Mesenteric fat pad (tissue), 1 donor: ENCODE measurements at regions not wholly inside any gene's neighbourhood (a gene's known extent, or its start where the extent isn't known, plus 50 kb on each side); places are given as distances from the start of the nearest gene placed in this dataset.

Experiments used
- DNase-seq: peaks from one replicate; pipeline ENCODE4 v3.0.0-alpha.2; 2020; ENCODE audit warnings: low spot score
- donor health status: DM: yes; HTN: yes; CAD: no.

GRCh38 chr21:16347223-16347622 is 617.4 kb downstream of the USP25 start:
- no peak for DNase-seq

GRCh38 chr21:16353764-16354163 is 624.0 kb downstream of the USP25 start:
- DNase-seq, result no peak

- DNase-seq, result no peak
These were observed 628.2 kb downstream of the USP25 start for GRCh38 chr21:16357994-16358393.

- no peak for DNase-seq
These were observed 629.0 kb downstream of the USP25 start for GRCh38 chr21:16358784-16359183.

- no peak for DNase-seq
These were observed 633.3 kb downstream of the USP25 start for GRCh38 chr21:16363100-16363499.

GRCh38 chr21:16363518-16363917 is 633.7 kb downstream of the USP25 start:
- no peak for DNase-seq

- no peak for DNase-seq
These were observed 636.4 kb downstream of the USP25 start for GRCh38 chr21:16366207-16366606.

- DNase-seq, result no peak
These were observed 637.3 kb downstream of the USP25 start for GRCh38 chr21:16367079-16367478.

GRCh38 chr21:16370186-16370585 is 640.4 kb downstream of the USP25 start:
- DNase-seq, result no peak

GRCh38 chr21:16372586-16372985 is 642.8 kb downstream of the USP25 start:
- no peak for DNase-seq

GRCh38 chr21:16376673-16377072 is 646.9 kb downstream of the USP25 start:
- DNase-seq, result no peak

- no peak for DNase-seq
These were observed 647.4 kb downstream of the USP25 start for GRCh38 chr21:16377120-16377658.

GRCh38 chr21:16377857-16378256 is 648.1 kb downstream of the USP25 start:
- DNase-seq, result no peak

- no peak for DNase-seq
These were observed 648.7 kb downstream of the USP25 start for GRCh38 chr21:16378525-16378924.

GRCh38 chr21:16388291-16388690 is 658.5 kb downstream of the USP25 start:
- no peak for DNase-seq

- DNase-seq, result no peak
These were observed 659.3 kb downstream of the USP25 start for GRCh38 chr21:16388911-16389560.

- no peak for DNase-seq
These were observed 659.9 kb downstream of the USP25 start for GRCh38 chr21:16389643-16390042.

GRCh38 chr21:16395285-16395684 is 665.5 kb downstream of the USP25 start:
- DNase-seq, result no peak

GRCh38 chr21:16402752-16403151 is 673.0 kb downstream of the USP25 start:
- DNase-seq, result no peak

- DNase-seq, result no peak
These were observed 675.0 kb downstream of the USP25 start for GRCh38 chr21:16404776-16405175.

- DNase-seq, result no peak
These were observed 676.6 kb downstream of the USP25 start for GRCh38 chr21:16406355-16406754.

GRCh38 chr21:16407403-16408240 is 677.8 kb downstream of the USP25 start:
- no peak for DNase-seq

GRCh38 chr21:16408280-16408679 is 678.5 kb downstream of the USP25 start:
- DNase-seq, result no peak
